Stimulated activated naive CD8-positive, alpha-beta T cell treated with anti-CD3 and anti-CD28 coated beads, Interleukin-15, Interleukin-2, amounts not matched to agents 100 U/mL and 50 U/mL, for 24 hours (primary cell): ENCODE measurements at regions not wholly inside any gene's neighbourhood (a gene's known extent, or its start where the extent isn't known, plus 50 kb on each side); places are given as distances from the start of the nearest gene placed in this dataset.

ENCODE experiments used
- ATAC-seq: fragments of 150-1000 bp; cut with Tn5 transposase; one replicate; pipeline ENCODE4 v1.10.0; 2021
- DNase-seq: peaks from one replicate; pipeline ENCODE4 v3.0.0; 2021

- ATAC-seq (no peak), DNase-seq (no peak)
Observed at GRCh38 chr10:56605051-56605450, 244.0 kb upstream of the ZWINT start.

- no peak for DNase-seq
- no peak for ATAC-seq
Observed at GRCh38 chr10:56604624-56605023, 243.6 kb upstream of the ZWINT start.

- ATAC-seq, result no peak
- DNase-seq, result no peak
Observed at GRCh38 chr10:56599201-56599600, 238.1 kb upstream of the ZWINT start.

- DNase-seq, result no peak
- ATAC-seq, result no peak
Observed at GRCh38 chr10:56596257-56596656, 235.2 kb upstream of the ZWINT start.

GRCh38 chr10:56593120-56593519 lies 232.1 kb upstream of the ZWINT start:
- no peak for ATAC-seq
- no peak for DNase-seq

GRCh38 chr10:56586461-56586891 lies 225.4 kb upstream of the ZWINT start:
- ATAC-seq (no peak), DNase-seq (no peak)

- ATAC-seq (no peak), DNase-seq (no peak)
Observed at GRCh38 chr10:56585447-56586171, 224.6 kb upstream of the ZWINT start.

GRCh38 chr10:56583316-56583715 lies 222.3 kb upstream of the ZWINT start:
- DNase-seq (no peak), ATAC-seq (no peak)

GRCh38 chr10:56567580-56567979 lies 206.5 kb upstream of the ZWINT start:
- ATAC-seq (no peak), DNase-seq (no peak)

GRCh38 chr10:56561336-56561735 lies 200.3 kb upstream of the ZWINT start:
- no peak for DNase-seq
- ATAC-seq, result no peak

GRCh38 chr10:56551037-56551436 lies 190.0 kb upstream of the ZWINT start:
- DNase-seq (no peak), ATAC-seq (no peak)

- no peak for DNase-seq
- no peak for ATAC-seq
Observed at GRCh38 chr10:56547163-56547562, 186.1 kb upstream of the ZWINT start.

- no peak for ATAC-seq
Observed at GRCh38 chr10:56537984-56538383, 176.9 kb upstream of the ZWINT start.

GRCh38 chr10:56522166-56522565 lies 161.1 kb upstream of the ZWINT start:
- ATAC-seq (no peak), DNase-seq (no peak)

More at GRCh38 chr10:56537984-56538383, 176.9 kb upstream of the ZWINT start:
- no peak for DNase-seq

- ATAC-seq (no peak), DNase-seq (no peak)
Observed at GRCh38 chr10:56508562-56508961, 147.5 kb upstream of the ZWINT start.

GRCh38 chr10:56507033-56507432 lies 146.0 kb upstream of the ZWINT start:
- ATAC-seq (no peak), DNase-seq (no peak)

GRCh38 chr10:56505555-56505954 lies 144.5 kb upstream of the ZWINT start:
- DNase-seq (no peak), ATAC-seq (no peak)

- ATAC-seq (no peak), DNase-seq (no peak)
Observed at GRCh38 chr10:56496186-56496486, 135.1 kb upstream of the ZWINT start.

- DNase-seq, result no peak
- ATAC-seq, result no peak
Observed at GRCh38 chr10:56487746-56488145, 126.7 kb upstream of the ZWINT start.

GRCh38 chr10:56481521-56482091 lies 120.5 kb upstream of the ZWINT start:
- DNase-seq, result no peak
- ATAC-seq, result no peak

GRCh38 chr10:56472978-56473377 lies 111.9 kb upstream of the ZWINT start:
- DNase-seq, result no peak
- ATAC-seq, result no peak

GRCh38 chr10:56470701-56471100 lies 109.6 kb upstream of the ZWINT start:
- ATAC-seq (no peak), DNase-seq (no peak)

- DNase-seq (no peak), ATAC-seq (no peak)
Observed at GRCh38 chr10:56469482-56469881, 108.4 kb upstream of the ZWINT start.

- ATAC-seq, result no peak
- DNase-seq, result no peak
Observed at GRCh38 chr10:56466005-56466404, 104.9 kb upstream of the ZWINT start.
